Spleen (tissue), 11 donors: ENCODE measurements at regions not wholly inside any gene's neighbourhood (a gene's known extent, or its start where the extent isn't known, plus 50 kb on each side); places are given as distances from the start of the nearest gene placed in this dataset.

Experiments used
- DNase-seq: peaks from one replicate; pipeline ENCODE4 v3.0.0-alpha.2; 2020
- H3K27ac ChIP-seq, 8 donors: fragments of 200-600 bp; sonication (generic) in 7 of 8; 1 replicate in 4 of 8; 2 replicates in 4 of 8; pipeline versions ENCODE4 v1.5.0 to v1.8.0; 2016 to 2021; ENCODE audit warnings: inconsistent platforms in 4 of 8, mild to moderate bottlenecking in 4 of 8, moderate library complexity in 1 of 8
- H3K27me3 ChIP-seq, 7 donors: fragments of 200-600 bp; sonication (generic) in 6 of 7; replicated peaks in 1 of 7; 1 replicate in 4 of 7; 2 replicates in 3 of 7; pipeline versions ENCODE4 v1.5.0 to v1.8.0; 2016 to 2021; ENCODE audit warnings: inconsistent platforms in 3 of 7, mild to moderate bottlenecking in 1 of 7
- H3K36me3 ChIP-seq, 6 donors: fragments of 200-600 bp; sonication (generic) in 5 of 6; 1 replicate in 4 of 6; 2 replicates in 2 of 6; pipeline versions ENCODE4 v1.5.0 to v1.8.0; 2016 to 2021; ENCODE audit warnings: inconsistent platforms in 2 of 6
- H3K4me1 ChIP-seq, 6 donors: fragments of 200-600 bp; sonication (generic) in 5 of 6; 1 replicate in 3 of 6; 2 replicates in 3 of 6; pipeline versions ENCODE4 v1.5.0 to v1.8.0; 2016 to 2021; ENCODE audit warnings: inconsistent platforms in 3 of 6
- H3K4me3 ChIP-seq, 8 donors: fragments of 200-600 bp; sonication (generic) in 7 of 8; 1 replicate in 4 of 8; 2 replicates in 4 of 8; pipeline versions ENCODE4 v1.5.0 to v1.8.0; 2016 to 2021; ENCODE audit warnings: inconsistent platforms in 4 of 8, mild to moderate bottlenecking in 4 of 8, moderate library complexity in 2 of 8
- H3K9me3 ChIP-seq, 8 donors: fragments of 200-600 bp; sonication (generic) in 7 of 8; 1 replicate in 4 of 8; 2 replicates in 4 of 8; pipeline versions ENCODE4 v1.5.0 to v1.8.0; 2016 to 2021; ENCODE audit warnings: inconsistent platforms in 4 of 8
- CTCF ChIP-seq, 11 experiments: fragments of 200-600 bp in 7 of 11; fragments of 450-650 bp in 4 of 11; sonication (generic) in 4 of 11; IDR thresholded peaks in 8 of 11; conservative IDR thresholded peaks in 3 of 11; 1 replicate in 7 of 11; 2 replicates in 4 of 11; pipeline versions ENCODE4 v1.4.0 to v1.8.0; 2016 to 2021; ENCODE audit warnings: antibody characterized with exemption in 11 of 11, inconsistent platforms in 4 of 11, mild to moderate bottlenecking in 1 of 11
- POLR2A ChIP-seq, 3 donors: fragments of 450-650 bp; IDR thresholded peaks; one replicate each; pipeline ENCODE4 v1.5.1; 2017; ENCODE audit warnings: antibody characterized with exemption in 3 of 3, mild to moderate bottlenecking in 1 of 3
- POLR2AphosphoS5 ChIP-seq, 3 donors: sonication (generic); formaldehyde crosslinking; IDR thresholded peaks; one replicate each; pipeline ENCODE4 v1.5.1; 2017; ENCODE audit warnings: antibody characterized with exemption in 3 of 3
- WGBS, 5 donors: extraction: QIAGEN DNeasy Blood & Tissue Kit in 3 of 5; methylation state at CpG; one replicate each; pipeline versions ENCODE4 v1.1.5 to v1.1.7; 2013 to 2018; 5-methylcytosine and 5-hydroxymethylcytosine counted together
- intact Hi-C: fragments of 100-400 bp; cut with DNase I; formaldehyde crosslinking; loops from one replicate; pipeline ENCODE4 v1.15.0; 2023; ENCODE audit warnings: low total_unique reads
- donor health status: healthy with polysubstance abuse.
- donor health status: DM: no; HTN: no; CAD: no; lungs with moderate emphysema.
- donor health status: DM: no; HTN: no; CAD: no.
- donor health status: Bipolar disorder and iron deficiency.
- donor health status: healthy.
- donor health status: DM: no; HTN: no; CAD: no.
- donor health status: DM: yes; HTN: yes; CAD: no.

GRCh38 chr6:147621263-147621662 is 112.8 kb downstream of the SAMD5 start:
- Histone ChIP-seq H3K4me3 (no peak overlapping the region), H3K27ac (no peak overlapping the region), H3K36me3 (no peaks in the 10 kb centered on the region), H3K27me3 (no peaks in the 10 kb centered on the region), H3K9me3 (peaks cover 0 to 16% (median 0%) of the 10 kb centered on the region in 8 donors), H3K4me1 (no peaks in the 10 kb centered on the region)
- WGBS, 5 donors, result 81 to 90% (median 87%) methylated on average over 3 of the region's 3 CpGs
- DNase-seq, result no peak
- no peak for TF ChIP-seq CTCF (IDR thresholded peaks at IDR 0.05 in 8 of 11, conservative IDR thresholded peaks at IDR 0.05 in 3 of 11)
- intact Hi-C loops, result no loop called here

GRCh38 chr6:147621961-147622360 is 113.5 kb downstream of the SAMD5 start:
- Histone ChIP-seq H3K9me3 (peaks cover 0 to 16% (median 0%) of the 10 kb centered on the region in 8 donors), H3K27me3 (no peaks in the 10 kb centered on the region), H3K4me3 (no peak overlapping the region), H3K4me1 (no peaks in the 10 kb centered on the region), H3K27ac (no peak overlapping the region), H3K36me3 (no peaks in the 10 kb centered on the region)
- DNase-seq, result no peak
- intact Hi-C loops, result no loop called here
- TF ChIP-seq POLR2A (IDR thresholded peaks at IDR 0.05) (no peak), POLR2AphosphoS5 (IDR thresholded peaks at IDR 0.05) (no peak), CTCF (IDR thresholded peaks at IDR 0.05 in 8 of 11, conservative IDR thresholded peaks at IDR 0.05 in 3 of 11) (no peak)
- WGBS, 5 donors, result 68 to 92% (median 75%) methylated on average over 2 of the region's 2 CpGs

- Histone ChIP-seq H3K27ac (no peak overlapping the region), H3K9me3 (peaks cover 0 to 16% (median 0%) of the 10 kb centered on the region in 8 donors), H3K4me3 (no peak overlapping the region), H3K4me1 (no peaks in the 10 kb centered on the region), H3K36me3 (no peaks in the 10 kb centered on the region), H3K27me3 (no peaks in the 10 kb centered on the region)
- 85 to 96% (median 91%) methylated on average over 7 of the region's 7 CpGs for WGBS, 5 donors
- intact Hi-C loops, result no loop called here
- TF ChIP-seq POLR2A (IDR thresholded peaks at IDR 0.05) (no peak), POLR2AphosphoS5 (IDR thresholded peaks at IDR 0.05) (no peak), CTCF (IDR thresholded peaks at IDR 0.05 in 8 of 11, conservative IDR thresholded peaks at IDR 0.05 in 3 of 11) (no peak)
- no peak for DNase-seq
Measured at GRCh38 chr6:147624946-147625515, 116.5 kb downstream of the SAMD5 start.

- H3K27me3 ChIP-seq, result no peaks in the 10 kb centered on the region
- no peaks in the 10 kb centered on the region for H3K4me1 ChIP-seq
- no peak overlapping the region for H3K27ac ChIP-seq
- DNase-seq, result no peak
- intact Hi-C loops, result no loop called here
- no peak for TF ChIP-seq POLR2A (IDR thresholded peaks at IDR 0.05)
- TF ChIP-seq POLR2AphosphoS5 (IDR thresholded peaks at IDR 0.05), result no peak
- TF ChIP-seq CTCF (IDR thresholded peaks at IDR 0.05 in 8 of 11, conservative IDR thresholded peaks at IDR 0.05 in 3 of 11), result no peak
- H3K9me3 ChIP-seq, result peaks cover 0 to 16% (median 0%) of the 10 kb centered on the region in 8 donors
- H3K36me3 ChIP-seq, result no peaks in the 10 kb centered on the region
- H3K4me3 ChIP-seq, result no peak overlapping the region
- WGBS, 5 donors, result 61 to 92% (median 86%) methylated on average over 2 of the region's 2 CpGs
Measured at GRCh38 chr6:147625946-147626345, 117.5 kb downstream of the SAMD5 start.
